SK-N-SH (cell line): ENCODE measurements at regions not wholly inside any gene's neighbourhood (a gene's known extent, or its start where the extent isn't known, plus 50 kb on each side); places are given as distances from the start of the nearest gene placed in this dataset.

ENCODE experiments used
- CTCF ChIA-PET: fragments of 300-600, 350-600 bp; formaldehyde crosslinking; extraction: SDS; loops from one replicate; lab custom pipeline; 2021; lab: Yijun Ruan, JAX
- POLR2A ChIA-PET: fragments of 350-600 bp; sonication (Branson Sonifier 250); formaldehyde crosslinking; extraction: SDS; loops from one replicate; lab custom pipeline; 2020; ENCODE audit warnings: antibody characterized with exemption, inconsistent platforms; lab: Yijun Ruan, JAX
- DNase-seq: peaks from one replicate; pipeline ENCODE4 v3.0.0; 2012
- H2AFZ ChIP-seq: fragments of 200-600 bp; sonication (generic); 2 replicates; pipeline ENCODE4 v1.8.1; 2016; ENCODE audit warnings: antibody characterized with exemption, mild to moderate bottlenecking, low read depth
- H3F3A ChIP-seq: fragments of 200-600 bp; sonication (generic); replicated peaks from 2 replicates; pipeline ENCODE3; 2016; ENCODE audit warnings: antibody characterized with exemption, mild to moderate bottlenecking; ENCODE audit not compliant: insufficient read depth
- H3K27ac ChIP-seq, 2 experiments: fragments of 200-500 bp in 1 of 2; fragments of 200-600 bp in 1 of 2; sonication (Bioruptor generic) in 1 of 2; sonication (generic), shearing (Covaris generic) in 1 of 2; 2 replicates each; pipeline versions ENCODE4 v1.5.1 to v1.6.1; 2014 to 2016; ENCODE audit warnings: low read depth in 2 of 2, inconsistent platforms in 1 of 2, low read length in 1 of 2, mild to moderate bottlenecking in 1 of 2, mixed read lengths in 1 of 2
- H3K27me3 ChIP-seq: fragments of 200-600 bp; sonication (generic), shearing (Covaris generic); 2 replicates; pipeline ENCODE4 v1.6.1; 2016; ENCODE audit warnings: mixed run types; ENCODE audit not compliant: insufficient read depth
- H3K36me3 ChIP-seq, 2 experiments: fragments of 200-500 bp in 1 of 2; fragments of 200-600 bp in 1 of 2; sonication (Bioruptor generic) in 1 of 2; sonication (generic) in 1 of 2; replicated peaks in 1 of 2; 2 replicates each; pipeline versions ENCODE3 to v1.5.1; 2014 to 2016; ENCODE audit warnings: low read length in 1 of 2, mild to moderate bottlenecking in 1 of 2; ENCODE audit not compliant: insufficient read depth in 2 of 2, control insufficient read depth in 1 of 2
- H3K4me1 ChIP-seq, 2 experiments: fragments of 200-500 bp in 1 of 2; fragments of 200-600 bp in 1 of 2; sonication (Bioruptor generic) in 1 of 2; sonication (generic), shearing (Covaris generic) in 1 of 2; 2 replicates each; pipeline versions ENCODE4 v1.5.1 to v1.6.1; 2014 to 2016; ENCODE audit warnings: low read depth in 1 of 2, low read length in 1 of 2, mixed run types in 1 of 2; ENCODE audit not compliant: insufficient read depth in 2 of 2, control insufficient read depth in 1 of 2
- H3K4me2 ChIP-seq: fragments of 200-600 bp; sonication (generic), shearing (Covaris generic); 2 replicates; pipeline ENCODE4 v1.6.1; 2017; ENCODE audit warnings: mixed run types
- H3K4me3 ChIP-seq, 2 experiments: fragments of 200-500 bp in 1 of 2; fragments of 200-600 bp in 1 of 2; sonication (Bioruptor generic) in 1 of 2; sonication (generic), shearing (Covaris generic) in 1 of 2; 2 replicates each; pipeline versions ENCODE4 v1.5.1 to v1.8.1; 2014 to 2016; ENCODE audit warnings: low read depth in 2 of 2, inconsistent platforms in 1 of 2, low read length in 1 of 2, mild to moderate bottlenecking in 1 of 2, mixed read lengths in 1 of 2, moderate library complexity in 1 of 2
- H3K79me2 ChIP-seq: fragments of 200-600 bp; sonication (generic); 2 replicates; pipeline ENCODE4 v1.8.1; 2017; ENCODE audit warnings: mild to moderate bottlenecking; ENCODE audit not compliant: insufficient read depth
- H3K9ac ChIP-seq: fragments of 200-600 bp; sonication (generic); 2 replicates; pipeline ENCODE4 v1.6.1; 2017; ENCODE audit warnings: mixed run types
- H3K9me2 ChIP-seq: fragments of 200-600 bp; sonication (generic); 2 replicates; pipeline ENCODE4 v1.6.1; 2017; ENCODE audit warnings: mixed run types
- H3K9me3 ChIP-seq: fragments of 200-600 bp; sonication (generic); 2 replicates; pipeline ENCODE4 v1.6.1; 2017; ENCODE audit warnings: mixed run types, mild to moderate bottlenecking, moderate library complexity
- H4K20me1 ChIP-seq: fragments of 200-600 bp; sonication (generic); 2 replicates; pipeline ENCODE4 v1.6.1; 2017; ENCODE audit warnings: mild to moderate bottlenecking, mixed run types; ENCODE audit not compliant: insufficient read depth
- CHD2 ChIP-seq: fragments of 150-350 bp; IDR thresholded peaks from 2 replicates; pipeline ENCODE4 v1.6.1; 2018; ENCODE audit warnings: low read length; ENCODE audit not compliant: partially characterized antibody
- ELF1 ChIP-seq: IDR thresholded peaks from 2 replicates; pipeline ENCODE4 v1.4.0; 2012
- FOXJ3 ChIP-seq: sonication (generic); formaldehyde crosslinking; IDR thresholded peaks from 2 replicates; pipeline ENCODE4 v1.5.1; 2020; ENCODE audit warnings: mild to moderate bottlenecking, missing genetic modification reagents
- GABPA ChIP-seq: IDR thresholded peaks from 2 replicates; pipeline ENCODE4 v1.4.0; 2012; ENCODE audit warnings: low read depth, mild to moderate bottlenecking
- GATA2 ChIP-seq: sonication (generic); formaldehyde crosslinking; IDR thresholded peaks from 2 replicates; pipeline ENCODE4 v1.5.0; 2020; ENCODE audit warnings: mild to moderate bottlenecking, missing genetic modification reagents
- MEF2A ChIP-seq: IDR thresholded peaks from 2 replicates; pipeline ENCODE4 v1.4.0; 2012; ENCODE audit warnings: low read depth, borderline replicate concordance
- MXI1 ChIP-seq: IDR thresholded peaks from 2 replicates; pipeline ENCODE4 v1.6.1; 2012; ENCODE audit warnings: mild to moderate bottlenecking, low read depth, low read length, improper control_type of control experiment
- PBX3 ChIP-seq: IDR thresholded peaks from 2 replicates; pipeline ENCODE4; 2012
- RCOR1 ChIP-seq: fragments of 150-350 bp; IDR thresholded peaks from 2 replicates; pipeline ENCODE4 v1.6.1; 2017; ENCODE audit warnings: antibody characterized with exemption, low read length
- RXRA ChIP-seq: IDR thresholded peaks from 2 replicates; pipeline ENCODE4 v1.4.0; 2012; ENCODE audit warnings: low read depth, mild to moderate bottlenecking, borderline replicate concordance
- TAF1 ChIP-seq: IDR thresholded peaks from 2 replicates; pipeline ENCODE4 v1.6.1; 2012; ENCODE audit warnings: low read depth, mild to moderate bottlenecking, low read length, moderate library complexity, borderline replicate concordance
- WGBS: methylation state at CpG from one replicate; pipeline ENCODE4 v1.1.6; 2017; ENCODE audit warnings: low lambda C conversion rate; 5-methylcytosine and 5-hydroxymethylcytosine counted together
- TF ChIP-seq, protein P1 (sequence below): IDR thresholded peaks from 2 replicates; pipeline ENCODE4 v1.4.0; 2012; ENCODE audit warnings: low read depth

- ChIA-PET CTCF (no interaction called here), POLR2A (no interaction called here)
- Histone ChIP-seq H3K4me1 (peaks cover 0 to 7% of the 10 kb centered on the region in 2 experiments; a peak in 1 of 4 replicates), H3K27me3 (no peaks in the 10 kb centered on the region), H3K4me3 (no peak overlapping the region), H4K20me1 (no peaks in the 10 kb centered on the region), H3K79me2 (no peaks in the 10 kb centered on the region), H3K9me2 (no peaks in the 10 kb centered on the region), H3K4me2 (no peak overlapping the region), H2AFZ (no peak overlapping the region), H3K27ac (no peak overlapping the region), H3K9ac (no peak overlapping the region), H3K36me3 (no peaks in the 10 kb centered on the region), H3F3A (no peaks in the 10 kb centered on the region), H3K9me3 (no peaks in the 10 kb centered on the region)
- TF ChIP-seq PBX3, result no peak
- TF ChIP-seq, protein P1, sequence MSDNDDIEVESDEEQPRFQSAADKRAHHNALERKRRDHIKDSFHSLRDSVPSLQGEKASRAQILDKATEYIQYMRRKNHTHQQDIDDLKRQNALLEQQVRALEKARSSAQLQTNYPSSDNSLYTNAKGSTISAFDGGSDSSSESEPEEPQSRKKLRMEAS, result no peak
- TF ChIP-seq CHD2, result no peak
- TF ChIP-seq GATA2 (CRISPR knock-in tag), result no peak
- TF ChIP-seq RCOR1, result no peak
- WGBS, result 65% methylated on average over 4 of the region's 4 CpGs
- DNase-seq, result no peak
Measured at GRCh38 chr10:111558211-111558610, 481.4 kb downstream of the ADRA2A start.

- peaks cover 0 to 7% of the 10 kb centered on the region in 2 experiments; a peak in 1 of 4 replicates for H3K4me1 ChIP-seq
- no peak overlapping the region for H3K4me3 ChIP-seq
- H3K9me3 ChIP-seq, result no peaks in the 10 kb centered on the region
- no peaks in the 10 kb centered on the region for H3K27me3 ChIP-seq
- H3K36me3 ChIP-seq, result no peaks in the 10 kb centered on the region
- ChIA-PET CTCF (no interaction called here), POLR2A (no interaction called here)
- H3K9me2 ChIP-seq, result no peaks in the 10 kb centered on the region
- TF ChIP-seq FOXJ3 (CRISPR knock-in tag) (no peak), PBX3 (no peak), ELF1 (no peak), MEF2A (no peak), GABPA (no peak), RXRA (no peak), MXI1 (no peak), GATA2 (CRISPR knock-in tag) (no peak), RCOR1 (no peak), TAF1 (no peak)
- no peak overlapping the region for H3K4me2 ChIP-seq
- no peak overlapping the region for H2AFZ ChIP-seq
- no peak overlapping the region for H3K9ac ChIP-seq
- no peaks in the 10 kb centered on the region for H3K79me2 ChIP-seq
- 6% methylated on average over 4 of the region's 4 CpGs for WGBS
- no peaks in the 10 kb centered on the region for H4K20me1 ChIP-seq
- DNase-seq, result no peak
- no peak overlapping the region for H3K27ac ChIP-seq
- no peaks in the 10 kb centered on the region for H3F3A ChIP-seq
Measured at GRCh38 chr10:111560027-111560426, 483.2 kb downstream of the ADRA2A start.
